HEK293T (cell line): ENCODE measurements at regions not wholly inside any gene's neighbourhood (a gene's known extent, or its start where the extent isn't known, plus 50 kb on each side); places are given as distances from the start of the nearest gene placed in this dataset.

Experiments used
- CTCF ChIA-PET: fragments of 350-600 bp; formaldehyde crosslinking; extraction: SDS; loops from one replicate; lab custom pipeline; 2021; ENCODE audit warnings: antibody characterized with exemption, inconsistent platforms; lab: Yijun Ruan, JAX
- POLR2A ChIA-PET: fragments of 350-600 bp; formaldehyde crosslinking; extraction: SDS; loops from one replicate; lab custom pipeline; 2020; ENCODE audit warnings: antibody characterized with exemption, inconsistent platforms; lab: Yijun Ruan, JAX
- DNase-seq: peaks from one replicate; pipeline ENCODE4 v3.0.0; 2012; ENCODE audit warnings: mixed read lengths; ENCODE audit errors: extremely low spot score
- ARNT ChIP-seq: fragments of 450-650 bp; IDR thresholded peaks from 2 replicates; pipeline ENCODE4 v1.6.1; 2017; ENCODE audit warnings: mild to moderate bottlenecking
- BHLHE40 ChIP-seq: fragments of 450-650 bp; IDR thresholded peaks from 2 replicates; pipeline ENCODE4 v1.6.1; 2016; ENCODE audit warnings: mild to moderate bottlenecking, moderate library complexity, borderline replicate concordance
- CTBP1 ChIP-seq: fragments of 450-650 bp; IDR thresholded peaks from 2 replicates; pipeline ENCODE4 v1.6.1; 2016; ENCODE audit warnings: borderline replicate concordance
- ELF4 ChIP-seq: fragments of 450-650 bp; IDR thresholded peaks from 2 replicates; pipeline ENCODE4 v1.6.1; 2017; ENCODE audit warnings: antibody characterized with exemption
- FOXA1 ChIP-seq: fragments of 450-650 bp; IDR thresholded peaks from 2 replicates; pipeline ENCODE4 v1.6.1; 2016; ENCODE audit warnings: mild to moderate bottlenecking
- FOXK2 ChIP-seq: fragments of 450-650 bp; IDR thresholded peaks from 2 replicates; pipeline ENCODE4 v1.6.1; 2016; ENCODE audit warnings: mild to moderate bottlenecking
- FOXM1 ChIP-seq: fragments of 450-650 bp; IDR thresholded peaks from 2 replicates; pipeline ENCODE4 v1.6.1; 2017; ENCODE audit warnings: mild to moderate bottlenecking, borderline replicate concordance
- HDGF ChIP-seq: fragments of 450-650 bp; IDR thresholded peaks from 2 replicates; pipeline ENCODE4 v1.6.1; 2017; ENCODE audit warnings: antibody characterized with exemption, borderline replicate concordance
- L3MBTL2 ChIP-seq: fragments of 450-650 bp; conservative IDR thresholded peaks from 2 replicates; pipeline ENCODE4 v1.6.1; 2016; ENCODE audit warnings: mild to moderate bottlenecking
- LEF1 ChIP-seq: fragments of 450-650 bp; IDR thresholded peaks from 2 replicates; pipeline ENCODE4 v1.6.1; 2017; ENCODE audit warnings: mild to moderate bottlenecking, borderline replicate concordance
- NFRKB ChIP-seq: fragments of 450-650 bp; IDR thresholded peaks from 2 replicates; pipeline ENCODE4 v1.6.1; 2016; ENCODE audit warnings: mild to moderate bottlenecking, moderate library complexity
- PKNOX1 ChIP-seq: fragments of 450-650 bp; IDR thresholded peaks from 2 replicates; pipeline ENCODE4 v1.6.1; 2016
- SP1 ChIP-seq: fragments of 450-650 bp; IDR thresholded peaks from 2 replicates; pipeline ENCODE4 v1.6.1; 2017
- SUZ12 ChIP-seq: fragments of 450-650 bp; IDR thresholded peaks from 2 replicates; pipeline ENCODE4 v1.6.1; 2016; ENCODE audit warnings: mild to moderate bottlenecking
- TARDBP ChIP-seq: fragments of 450-650 bp; IDR thresholded peaks from 2 replicates; pipeline ENCODE4 v1.6.1; 2016
- ZNF384 ChIP-seq: fragments of 450-650 bp; IDR thresholded peaks from 2 replicates; pipeline ENCODE4 v1.6.1; 2016

DNA sequence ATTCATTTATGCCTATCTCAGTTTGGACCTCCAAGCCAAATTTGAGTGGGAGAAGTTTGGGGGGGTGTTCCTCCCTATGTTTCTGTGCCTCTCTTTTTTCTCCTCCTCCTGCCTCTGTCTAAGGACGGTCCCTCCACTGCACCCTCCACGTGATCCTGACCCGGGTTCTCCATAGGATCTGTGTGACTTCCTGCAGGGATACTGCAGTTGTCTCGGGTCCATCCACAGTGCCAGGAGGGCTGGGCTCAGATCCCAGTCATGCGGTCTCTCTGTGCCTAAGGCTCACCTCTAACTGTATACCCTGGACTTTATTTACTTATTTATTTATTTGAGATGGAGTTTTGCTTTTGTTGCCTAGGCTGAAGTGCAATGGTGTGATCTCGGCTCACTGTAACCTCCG, 1354.5 kb downstream of the BRD1 start:
- ChIA-PET CTCF (no interaction called here), POLR2A (no interaction called here)
- no peak for TF ChIP-seq LEF1
- no peak for TF ChIP-seq FOXM1
- TF ChIP-seq SP1 = no peak
- TF ChIP-seq PKNOX1 = no peak
- TF ChIP-seq BHLHE40 = no peak
- TF ChIP-seq SUZ12 = no peak
- no peak for TF ChIP-seq HDGF
- no peak for TF ChIP-seq ELF4

GRCh38 chr22:48464246-48464645, 1363.4 kb downstream of the BRD1 start:
- DNase-seq = no peak
- ChIA-PET POLR2A (no interaction called here), CTCF (no interaction called here)
- TF ChIP-seq FOXM1 = no peak
- no peak for TF ChIP-seq TARDBP
- TF ChIP-seq HDGF = no peak
- no peak for TF ChIP-seq ELF4
- TF ChIP-seq L3MBTL2 = no peak

More for the DNA sequence above, 1354.5 kb downstream of the BRD1 start:
- DNase-seq = no peak

GRCh38 chr22:48459859-48460823, 1367.5 kb downstream of the BRD1 start:
- CTCF ChIA-PET = interaction anchor here (0.7 kb wide), 1 partner anchor 925 kb away, joined by 3 read pairs; no protein-coding TSS in a partner anchor
- POLR2A ChIA-PET = no interaction called here
- TF ChIP-seq SUZ12 (no peak), HDGF (no peak), NFRKB (no peak), LEF1 (no peak), ZNF384 (no peak), L3MBTL2 (no peak), ELF4 (no peak), ARNT (no peak), FOXM1 (no peak), PKNOX1 (no peak), FOXA1 (no peak), TARDBP (no peak), BHLHE40 (no peak), CTBP1 (no peak), FOXK2 (no peak), SP1 (no peak)
- DNase-seq = no peak

- CTCF ChIA-PET = no interaction called here
- POLR2A ChIA-PET = no interaction called here
These were observed 1368.4 kb downstream of the BRD1 start for GRCh38 chr22:48459259-48459658.

GRCh38 chr22:48456449-48456848, 1371.2 kb downstream of the BRD1 start:
- DNase-seq = no peak
- ChIA-PET POLR2A (no interaction called here), CTCF (no interaction called here)
- TF ChIP-seq L3MBTL2 (no peak), ZNF384 (no peak), BHLHE40 (no peak)

More at GRCh38 chr22:48459259-48459658, 1368.4 kb downstream of the BRD1 start:
- DNase-seq = no peak
- no peak for TF ChIP-seq HDGF
- TF ChIP-seq BHLHE40 = no peak
- TF ChIP-seq FOXK2 = no peak
- no peak for TF ChIP-seq LEF1
- TF ChIP-seq L3MBTL2 = no peak
- TF ChIP-seq CTBP1 = no peak
- TF ChIP-seq FOXA1 = no peak
- TF ChIP-seq ZNF384 = no peak

GRCh38 chr22:48453751-48454485, 1373.8 kb downstream of the BRD1 start:
- CTCF ChIA-PET = no interaction called here
- POLR2A ChIA-PET = no interaction called here

More at GRCh38 chr22:48453751-48454485, 1373.8 kb downstream of the BRD1 start:
- TF ChIP-seq LEF1 (no peak), SP1 (no peak), PKNOX1 (no peak), SUZ12 (no peak)
- no peak for DNase-seq
